HEK293T (cell line): ENCODE measurements at regions not wholly inside any gene's neighbourhood (a gene's known extent, or its start where the extent isn't known, plus 50 kb on each side); places are given as distances from the start of the nearest gene placed in this dataset.

Source experiments
- ARNT ChIP-seq: fragments of 450-650 bp; IDR thresholded peaks from 2 replicates; pipeline ENCODE4 v1.6.1; 2017; ENCODE audit warnings: mild to moderate bottlenecking
- BHLHE40 ChIP-seq: fragments of 450-650 bp; IDR thresholded peaks from 2 replicates; pipeline ENCODE4 v1.6.1; 2016; ENCODE audit warnings: mild to moderate bottlenecking, moderate library complexity, borderline replicate concordance
- ELF4 ChIP-seq: fragments of 450-650 bp; IDR thresholded peaks from 2 replicates; pipeline ENCODE4 v1.6.1; 2017; ENCODE audit warnings: antibody characterized with exemption
- FOXK2 ChIP-seq: fragments of 450-650 bp; IDR thresholded peaks from 2 replicates; pipeline ENCODE4 v1.6.1; 2016; ENCODE audit warnings: mild to moderate bottlenecking
- FOXM1 ChIP-seq: fragments of 450-650 bp; IDR thresholded peaks from 2 replicates; pipeline ENCODE4 v1.6.1; 2017; ENCODE audit warnings: mild to moderate bottlenecking, borderline replicate concordance
- HDGF ChIP-seq: fragments of 450-650 bp; IDR thresholded peaks from 2 replicates; pipeline ENCODE4 v1.6.1; 2017; ENCODE audit warnings: antibody characterized with exemption, borderline replicate concordance
- LEF1 ChIP-seq: fragments of 450-650 bp; IDR thresholded peaks from 2 replicates; pipeline ENCODE4 v1.6.1; 2017; ENCODE audit warnings: mild to moderate bottlenecking, borderline replicate concordance
- NFRKB ChIP-seq: fragments of 450-650 bp; IDR thresholded peaks from 2 replicates; pipeline ENCODE4 v1.6.1; 2016; ENCODE audit warnings: mild to moderate bottlenecking, moderate library complexity
- SP1 ChIP-seq: fragments of 450-650 bp; IDR thresholded peaks from 2 replicates; pipeline ENCODE4 v1.6.1; 2017
- SUZ12 ChIP-seq: fragments of 450-650 bp; IDR thresholded peaks from 2 replicates; pipeline ENCODE4 v1.6.1; 2016; ENCODE audit warnings: mild to moderate bottlenecking
- TARDBP ChIP-seq: fragments of 450-650 bp; IDR thresholded peaks from 2 replicates; pipeline ENCODE4 v1.6.1; 2016
- ZNF384 ChIP-seq: fragments of 450-650 bp; IDR thresholded peaks from 2 replicates; pipeline ENCODE4 v1.6.1; 2016

- no peak for TF ChIP-seq SUZ12
- TF ChIP-seq BHLHE40 = no peak
- no peak for TF ChIP-seq HDGF
- no peak for TF ChIP-seq NFRKB
- no peak for TF ChIP-seq SP1
- no peak for TF ChIP-seq FOXM1
- no peak for TF ChIP-seq TARDBP
- no peak for TF ChIP-seq ELF4
- no peak for TF ChIP-seq LEF1
- TF ChIP-seq ZNF384 = no peak
- no peak for TF ChIP-seq ARNT
- TF ChIP-seq FOXK2 = no peak
Measured at GRCh38 chr5:54869691-54870090, 115.7 kb downstream of the ESM1 start.
